Uterus (tissue), 3 donors: ENCODE measurements at regions not wholly inside any gene's neighbourhood (a gene's known extent, or its start where the extent isn't known, plus 50 kb on each side); places are given as distances from the start of the nearest gene placed in this dataset.

ENCODE experiments used
- DNase-seq, 2 donors: peaks; one replicate each; pipeline ENCODE4 v3.0.0-alpha.2; 2019 to 2020
- H3K27ac ChIP-seq, 2 donors: fragments of 200-600 bp; sonication (generic); 1 replicate in 1 of 2; 2 replicates in 1 of 2; pipeline ENCODE4 v1.5.1; 2016 to 2018
- H3K27me3 ChIP-seq, 2 donors: fragments of 200-600 bp; sonication (generic); one replicate each; pipeline ENCODE4 v1.5.1; 2018 to 2019; ENCODE audit warnings: control low read depth in 1 of 2
- H3K36me3 ChIP-seq, 2 donors: fragments of 200-600 bp; sonication (generic); one replicate each; pipeline ENCODE4 v1.5.1; 2019; ENCODE audit warnings: control low read depth in 1 of 2
- H3K4me1 ChIP-seq, 2 donors: fragments of 200-600 bp; sonication (generic); one replicate each; pipeline ENCODE4 v1.5.1; 2018 to 2019; ENCODE audit warnings: control low read depth in 1 of 2
- H3K4me3 ChIP-seq, 2 donors: fragments of 200-600 bp; sonication (generic); 1 replicate in 1 of 2; 2 replicates in 1 of 2; pipeline ENCODE4 v1.5.1; 2018 to 2019; ENCODE audit warnings: mild to moderate bottlenecking in 1 of 2
- H3K9me3 ChIP-seq, 2 donors: fragments of 200-600 bp; sonication (generic); one replicate each; pipeline ENCODE4 v1.5.1; 2019; ENCODE audit warnings: control low read depth in 1 of 2
- POLR2A ChIP-seq, 2 donors: fragments of 450-650 bp; IDR thresholded peaks; one replicate each; pipeline ENCODE4 v1.6.1; 2016; ENCODE audit warnings: antibody characterized with exemption in 2 of 2, mild to moderate bottlenecking in 1 of 2, moderate library complexity in 1 of 2
- intact Hi-C: fragments of 100-400 bp; cut with DNase I; formaldehyde crosslinking; loops from one replicate; pipeline ENCODE4 v1.15.1; 2023; ENCODE audit warnings: low total_unique reads
- TF ChIP-seq, protein P1 (sequence below), 4 experiments: fragments of 200-600 bp in 2 of 4; fragments of 450-650 bp in 2 of 4; sonication (generic) in 2 of 4; IDR thresholded peaks; one replicate each; pipeline ENCODE4 v1.5.1; 2016 to 2019; ENCODE audit warnings: antibody characterized with exemption in 4 of 4, mild to moderate bottlenecking in 2 of 4, moderate library complexity in 1 of 4
- donor health status: DM: yes; HTN: yes; CAD: no.

DNA sequence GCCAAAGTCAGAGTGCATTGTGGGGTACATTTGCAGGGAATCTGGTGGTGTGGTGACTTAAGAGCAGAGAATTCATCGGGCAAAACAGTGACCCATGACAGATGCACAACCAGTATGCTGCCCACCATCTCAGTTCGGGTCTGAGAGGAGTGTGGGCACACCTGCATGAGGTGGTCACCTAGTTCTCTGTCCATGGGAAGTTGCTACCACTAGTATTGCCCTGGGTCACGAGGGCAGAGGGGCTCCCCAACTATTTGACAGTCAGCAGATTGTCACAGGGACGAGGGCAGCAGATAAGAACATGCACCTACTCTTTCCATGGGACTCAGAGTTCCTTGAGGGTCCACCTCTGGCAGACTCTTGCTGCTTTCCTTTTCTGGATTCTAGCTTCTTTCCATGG, 305.2 kb upstream of the MAOA start:
- intact Hi-C loops: no loop called here
- Histone ChIP-seq H3K4me3 (no peak overlapping the region), H3K27me3 (peaks cover 0 to 3% of the 10 kb centered on the region in 2 donors), H3K27ac (no peak overlapping the region), H3K36me3 (no peaks in the 10 kb centered on the region), H3K4me1 (no peaks in the 10 kb centered on the region), H3K9me3 (no peaks in the 10 kb centered on the region)
- no peak for TF ChIP-seq POLR2A (IDR thresholded peaks at IDR 0.05)
- TF ChIP-seq, protein P1, sequence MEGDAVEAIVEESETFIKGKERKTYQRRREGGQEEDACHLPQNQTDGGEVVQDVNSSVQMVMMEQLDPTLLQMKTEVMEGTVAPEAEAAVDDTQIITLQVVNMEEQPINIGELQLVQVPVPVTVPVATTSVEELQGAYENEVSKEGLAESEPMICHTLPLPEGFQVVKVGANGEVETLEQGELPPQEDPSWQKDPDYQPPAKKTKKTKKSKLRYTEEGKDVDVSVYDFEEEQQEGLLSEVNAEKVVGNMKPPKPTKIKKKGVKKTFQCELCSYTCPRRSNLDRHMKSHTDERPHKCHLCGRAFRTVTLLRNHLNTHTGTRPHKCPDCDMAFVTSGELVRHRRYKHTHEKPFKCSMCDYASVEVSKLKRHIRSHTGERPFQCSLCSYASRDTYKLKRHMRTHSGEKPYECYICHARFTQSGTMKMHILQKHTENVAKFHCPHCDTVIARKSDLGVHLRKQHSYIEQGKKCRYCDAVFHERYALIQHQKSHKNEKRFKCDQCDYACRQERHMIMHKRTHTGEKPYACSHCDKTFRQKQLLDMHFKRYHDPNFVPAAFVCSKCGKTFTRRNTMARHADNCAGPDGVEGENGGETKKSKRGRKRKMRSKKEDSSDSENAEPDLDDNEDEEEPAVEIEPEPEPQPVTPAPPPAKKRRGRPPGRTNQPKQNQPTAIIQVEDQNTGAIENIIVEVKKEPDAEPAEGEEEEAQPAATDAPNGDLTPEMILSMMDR (IDR thresholded peaks at IDR 0.05): no peak
- DNase-seq: no peak

DNA sequence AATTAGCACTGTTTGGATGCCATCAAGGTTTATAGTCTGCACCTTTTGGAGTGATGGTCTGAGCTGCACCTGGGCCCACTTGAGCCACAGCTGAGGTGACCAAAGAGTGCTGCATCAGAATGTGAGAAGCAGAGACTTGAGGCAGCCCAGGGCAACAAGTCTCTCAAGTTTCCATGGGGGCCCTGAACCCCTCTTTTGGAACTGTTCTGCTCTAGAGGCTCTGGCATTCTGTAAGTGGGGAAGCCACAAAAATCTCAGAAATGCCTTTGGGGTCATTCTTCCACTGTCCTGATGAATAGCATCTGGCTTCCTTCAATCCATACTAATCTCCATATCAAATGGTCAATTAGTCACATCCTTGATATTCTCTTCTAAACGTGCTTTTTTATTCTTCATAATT, 298.4 kb upstream of the MAOA start:
- Histone ChIP-seq H3K9me3 (no peaks in the 10 kb centered on the region), H3K27me3 (peaks cover 0 to 3% of the 10 kb centered on the region in 2 donors), H3K27ac (no peak overlapping the region), H3K4me3 (no peak overlapping the region), H3K36me3 (no peaks in the 10 kb centered on the region), H3K4me1 (no peaks in the 10 kb centered on the region)
- TF ChIP-seq, protein P1 (IDR thresholded peaks at IDR 0.05): no peak
- TF ChIP-seq POLR2A (IDR thresholded peaks at IDR 0.05): no peak
- intact Hi-C loops: no loop called here
- DNase-seq: no peak

DNA sequence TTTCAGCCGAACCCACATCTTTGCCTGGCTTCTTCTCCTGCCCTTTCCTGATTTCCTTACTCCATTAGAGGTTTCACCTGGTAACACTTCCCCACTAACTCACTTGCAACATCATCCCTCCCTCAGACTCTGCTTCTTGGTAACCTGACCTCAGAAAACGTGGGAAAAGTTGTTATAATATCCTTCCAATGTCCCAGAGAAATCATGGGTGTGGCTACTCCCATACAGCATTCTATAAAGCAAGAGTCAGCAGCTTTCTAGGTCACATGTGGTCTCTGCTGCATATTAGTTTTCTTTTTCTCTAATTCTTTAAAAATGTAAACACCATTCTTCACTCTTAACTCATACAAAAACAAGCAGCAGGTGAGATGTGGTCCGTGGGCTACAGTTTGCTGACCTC, 283.1 kb upstream of the MAOA start:
- Histone ChIP-seq H3K27me3 (no peaks in the 10 kb centered on the region), H3K9me3 (no peaks in the 10 kb centered on the region), H3K4me3 (no peak overlapping the region), H3K27ac (no peak overlapping the region), H3K36me3 (no peaks in the 10 kb centered on the region), H3K4me1 (no peaks in the 10 kb centered on the region)
- intact Hi-C loops: no loop called here
- TF ChIP-seq, protein P1 (IDR thresholded peaks at IDR 0.05): no peak
- TF ChIP-seq POLR2A (IDR thresholded peaks at IDR 0.05): no peak
- DNase-seq: no peak

DNA sequence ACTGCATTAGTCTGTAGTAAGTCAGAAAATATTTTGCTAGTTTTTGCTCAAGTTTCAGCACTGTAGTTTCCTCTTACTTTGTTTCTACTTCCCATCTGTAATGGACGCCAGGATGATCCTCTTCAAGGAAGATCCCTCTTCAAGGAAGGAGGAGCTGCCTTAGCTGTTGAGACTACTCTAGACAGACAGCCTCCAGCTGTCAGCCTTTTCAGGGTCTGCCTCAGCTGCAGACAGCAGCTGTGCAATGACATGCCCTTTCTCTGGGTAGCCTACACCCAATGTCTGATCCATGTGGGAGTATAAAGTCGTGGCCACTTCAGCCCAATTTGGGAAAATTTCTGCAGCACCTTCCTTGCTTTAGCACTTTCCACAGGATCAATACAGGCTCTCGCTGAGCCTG, 281.0 kb upstream of the MAOA start:
- H3K36me3 ChIP-seq: no peaks in the 10 kb centered on the region
- H3K4me1 ChIP-seq: no peaks in the 10 kb centered on the region
- H3K4me3 ChIP-seq: no peak overlapping the region
- no peak overlapping the region for H3K27ac ChIP-seq
- peaks cover 0 to 5% of the 10 kb centered on the region in 2 donors for H3K27me3 ChIP-seq
- TF ChIP-seq POLR2A (IDR thresholded peaks at IDR 0.05): no peak
- TF ChIP-seq, protein P1 (IDR thresholded peaks at IDR 0.05): no peak
- no peak for DNase-seq
- intact Hi-C loops: no loop called here
- no peaks in the 10 kb centered on the region for H3K9me3 ChIP-seq

GRCh38 chrX:43380704-43381103, 275.4 kb upstream of the MAOA start:
- Histone ChIP-seq H3K27me3 (peaks cover 0 to 5% of the 10 kb centered on the region in 2 donors), H3K4me3 (no peak overlapping the region), H3K9me3 (no peaks in the 10 kb centered on the region), H3K4me1 (no peaks in the 10 kb centered on the region), H3K36me3 (no peaks in the 10 kb centered on the region), H3K27ac (no peak overlapping the region)
- intact Hi-C loops: no loop called here
- no peak for DNase-seq
- TF ChIP-seq, protein P1 (IDR thresholded peaks at IDR 0.05): no peak
- no peak for TF ChIP-seq POLR2A (IDR thresholded peaks at IDR 0.05)
